ENCODE measurements at regions not wholly inside any gene's neighbourhood (a gene's known extent, or its start where the extent isn't known, plus 50 kb on each side); places are given as distances from the start of the nearest gene placed in this dataset.
"Not testable (repeated sequence)": the region's sequence is repeated elsewhere in the genome, so short reads cannot be mapped to it uniquely, and the experiment has no call there.

DNA sequence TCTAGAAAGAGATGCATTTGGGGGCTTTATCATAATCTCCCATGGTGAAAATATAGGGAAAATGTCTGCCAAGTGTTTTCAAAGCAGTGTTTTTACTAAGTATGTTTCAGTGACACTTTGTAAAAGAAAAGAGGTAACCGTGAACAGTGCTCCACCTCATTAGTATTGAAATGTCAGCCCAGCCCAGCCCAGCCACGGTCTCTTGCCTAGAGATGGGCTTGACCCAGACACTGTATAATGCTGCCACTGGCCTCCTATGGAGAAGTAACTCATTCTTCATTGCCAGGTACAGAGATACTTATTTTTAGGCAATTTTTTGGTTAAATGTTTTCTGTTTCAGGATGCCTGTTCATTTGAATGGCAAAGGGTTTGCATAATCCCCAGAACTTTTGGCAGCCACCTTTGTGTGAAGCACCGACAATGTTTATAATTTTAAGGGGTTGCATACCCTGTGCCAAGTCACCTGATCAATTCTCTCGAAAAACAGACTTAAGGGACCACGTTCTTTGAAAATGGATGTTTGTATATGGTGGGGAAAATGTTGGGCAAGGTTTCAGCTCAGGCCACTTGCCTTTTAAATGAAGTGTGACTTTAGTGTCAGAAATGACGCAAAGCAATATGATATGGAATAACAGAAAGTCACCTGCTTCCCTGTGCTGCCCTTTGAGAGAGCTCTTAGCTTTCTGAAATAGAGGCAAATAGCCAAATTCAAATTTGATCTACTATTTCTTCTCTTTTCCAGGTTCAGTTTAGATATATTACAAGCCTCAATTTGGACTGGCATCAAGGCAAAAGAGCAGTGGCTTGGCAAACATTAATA lies 314.5 kb upstream of the RGPD4 start:
- TF ChIP-seq, protein P1, sequence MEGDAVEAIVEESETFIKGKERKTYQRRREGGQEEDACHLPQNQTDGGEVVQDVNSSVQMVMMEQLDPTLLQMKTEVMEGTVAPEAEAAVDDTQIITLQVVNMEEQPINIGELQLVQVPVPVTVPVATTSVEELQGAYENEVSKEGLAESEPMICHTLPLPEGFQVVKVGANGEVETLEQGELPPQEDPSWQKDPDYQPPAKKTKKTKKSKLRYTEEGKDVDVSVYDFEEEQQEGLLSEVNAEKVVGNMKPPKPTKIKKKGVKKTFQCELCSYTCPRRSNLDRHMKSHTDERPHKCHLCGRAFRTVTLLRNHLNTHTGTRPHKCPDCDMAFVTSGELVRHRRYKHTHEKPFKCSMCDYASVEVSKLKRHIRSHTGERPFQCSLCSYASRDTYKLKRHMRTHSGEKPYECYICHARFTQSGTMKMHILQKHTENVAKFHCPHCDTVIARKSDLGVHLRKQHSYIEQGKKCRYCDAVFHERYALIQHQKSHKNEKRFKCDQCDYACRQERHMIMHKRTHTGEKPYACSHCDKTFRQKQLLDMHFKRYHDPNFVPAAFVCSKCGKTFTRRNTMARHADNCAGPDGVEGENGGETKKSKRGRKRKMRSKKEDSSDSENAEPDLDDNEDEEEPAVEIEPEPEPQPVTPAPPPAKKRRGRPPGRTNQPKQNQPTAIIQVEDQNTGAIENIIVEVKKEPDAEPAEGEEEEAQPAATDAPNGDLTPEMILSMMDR (IDR thresholded peaks at IDR 0.05; ENCODE audit: borderline replicate concordance, insufficient read depth, low read depth, low read length) = no peak
- H3K4me3 ChIP-seq (ENCODE audit: low read depth, low read length) = no peak overlapping the region

DNA sequence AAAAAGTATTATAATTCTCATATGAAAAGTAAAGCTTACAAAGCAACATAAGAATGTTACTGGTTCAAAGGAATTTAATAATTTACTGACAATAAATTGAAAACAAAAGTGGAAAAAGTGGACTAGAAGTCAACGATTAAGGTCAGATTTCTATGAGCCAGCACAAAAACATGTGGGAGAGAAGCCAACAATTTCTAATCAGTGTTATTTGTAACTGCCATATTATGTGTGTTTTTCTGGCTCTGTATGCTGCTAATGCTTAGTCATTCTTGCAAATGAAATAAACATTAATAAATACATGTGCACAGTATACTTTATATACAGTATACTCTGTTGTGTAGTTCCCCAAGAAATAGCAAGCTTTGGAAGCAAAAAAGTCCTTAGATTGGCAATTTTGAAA lies 301.3 kb upstream of the RGPD4 start:
- H3K4me3 ChIP-seq (ENCODE audit: low read depth, low read length) = no peak overlapping the region
- TF ChIP-seq, protein P1 (IDR thresholded peaks at IDR 0.05; ENCODE audit: borderline replicate concordance, insufficient read depth, low read depth, low read length) = no peak

DNA sequence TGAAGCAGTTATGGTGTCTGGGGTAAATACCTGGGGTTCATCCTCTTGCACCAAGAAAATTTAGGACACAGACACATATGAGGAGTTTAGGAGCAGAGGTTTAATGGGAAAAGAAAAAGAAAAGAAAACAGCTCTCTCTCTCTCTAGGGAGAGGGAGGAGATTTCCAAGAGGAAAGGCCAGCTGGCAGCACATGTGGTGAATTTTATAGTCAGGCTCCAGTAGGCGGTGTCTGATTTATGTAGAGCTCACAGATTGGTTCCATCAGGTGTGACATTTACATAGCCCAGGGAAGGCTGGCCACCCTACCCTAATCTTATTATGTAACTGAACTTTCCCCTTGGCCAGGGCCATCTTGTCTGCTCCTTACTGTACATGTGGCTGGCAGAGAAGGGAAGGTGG lies 297.5 kb upstream of the RGPD4 start:
- H3K4me3 ChIP-seq (ENCODE audit: low read depth, low read length) = no peak overlapping the region
- TF ChIP-seq, protein P1 (IDR thresholded peaks at IDR 0.05; ENCODE audit: borderline replicate concordance, insufficient read depth, low read depth, low read length) = no peak

DNA sequence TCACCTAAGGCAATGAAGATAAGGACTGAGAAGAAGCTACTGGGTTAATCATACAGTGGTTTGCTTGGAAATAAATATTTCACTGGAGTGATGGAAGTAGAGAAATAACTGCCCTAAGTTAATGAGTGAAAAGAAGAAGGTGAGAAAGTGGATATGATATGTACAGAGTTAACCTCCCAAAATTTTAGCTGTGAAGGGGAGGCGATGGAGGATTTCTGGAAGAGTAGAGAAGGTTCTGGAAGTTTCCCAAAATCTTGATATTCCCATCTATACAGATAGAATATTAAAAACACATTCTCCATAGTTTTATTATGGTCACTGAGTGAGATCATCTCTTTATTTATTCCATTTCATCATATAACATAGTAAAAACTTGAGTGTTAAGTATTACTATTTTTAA lies 296.6 kb upstream of the RGPD4 start:
- H3K4me3 ChIP-seq (ENCODE audit: low read depth, low read length) = no peak overlapping the region
- TF ChIP-seq, protein P1 (IDR thresholded peaks at IDR 0.05; ENCODE audit: borderline replicate concordance, insufficient read depth, low read depth, low read length) = no peak

DNA sequence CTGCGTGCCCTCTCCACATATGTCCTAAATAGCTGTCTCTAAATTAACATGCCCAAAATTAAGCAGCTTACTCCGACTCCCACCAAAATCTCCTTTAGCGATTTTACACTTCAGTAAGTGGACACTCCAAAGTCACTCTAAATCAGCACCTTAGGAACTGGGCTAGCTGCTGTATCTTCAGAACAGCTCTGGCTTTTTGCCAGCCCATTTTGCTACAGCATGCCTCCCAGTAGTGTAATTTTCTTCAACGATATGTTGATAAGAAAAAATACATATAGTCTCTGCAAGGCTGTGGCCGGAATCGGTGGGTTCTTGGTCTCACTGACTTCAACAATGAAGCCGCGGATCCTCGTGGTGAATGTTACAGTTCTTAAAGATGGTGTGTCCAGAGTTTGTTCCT lies 291.8 kb upstream of the RGPD4 start:
- TF ChIP-seq, protein P1 (IDR thresholded peaks at IDR 0.05; ENCODE audit: borderline replicate concordance, insufficient read depth, low read depth, low read length) = no peak
- H3K4me3 ChIP-seq (ENCODE audit: low read depth, low read length) = no peak overlapping the region

DNA sequence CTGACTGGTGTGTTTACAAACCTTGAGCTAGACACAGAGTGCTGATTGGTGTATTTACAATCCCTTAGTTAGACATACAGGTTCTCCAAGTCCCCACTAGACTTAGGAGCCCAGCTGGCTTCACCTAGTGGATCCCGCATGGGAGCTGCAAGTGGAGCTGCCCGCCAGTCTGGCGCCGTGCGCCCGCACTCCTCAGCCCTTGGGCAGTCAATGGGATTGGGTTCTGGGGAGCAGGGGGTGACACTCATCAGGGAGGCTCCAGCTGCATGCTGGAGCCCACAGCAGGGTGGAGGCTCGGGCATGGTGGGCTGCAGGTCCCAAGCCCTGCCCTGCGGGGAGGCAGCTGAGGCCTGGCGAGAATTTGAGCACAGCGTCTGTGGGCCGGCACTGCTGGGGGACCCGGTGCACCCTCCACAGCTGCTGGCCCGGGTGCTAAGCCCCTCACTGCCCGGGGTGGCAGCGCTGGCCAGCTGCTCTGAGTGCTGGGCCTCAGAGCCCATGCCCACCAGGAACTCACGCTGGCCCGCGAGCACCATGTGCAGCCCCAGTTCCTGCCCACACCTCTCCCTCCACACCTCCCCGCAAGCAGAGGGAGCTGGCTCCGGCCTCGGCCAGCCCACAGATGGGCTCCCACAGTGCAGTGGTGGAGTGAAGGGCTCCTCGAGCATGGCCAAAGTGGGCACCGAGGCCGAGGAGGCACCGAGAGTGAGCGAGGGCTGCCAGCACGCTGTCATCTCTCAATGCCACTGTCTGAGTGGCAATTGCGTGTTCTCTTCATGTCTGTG lies 290.6 kb upstream of the RGPD4 start:
- H3K4me3 ChIP-seq (ENCODE audit: low read depth, low read length) = not testable (repeated sequence)

DNA sequence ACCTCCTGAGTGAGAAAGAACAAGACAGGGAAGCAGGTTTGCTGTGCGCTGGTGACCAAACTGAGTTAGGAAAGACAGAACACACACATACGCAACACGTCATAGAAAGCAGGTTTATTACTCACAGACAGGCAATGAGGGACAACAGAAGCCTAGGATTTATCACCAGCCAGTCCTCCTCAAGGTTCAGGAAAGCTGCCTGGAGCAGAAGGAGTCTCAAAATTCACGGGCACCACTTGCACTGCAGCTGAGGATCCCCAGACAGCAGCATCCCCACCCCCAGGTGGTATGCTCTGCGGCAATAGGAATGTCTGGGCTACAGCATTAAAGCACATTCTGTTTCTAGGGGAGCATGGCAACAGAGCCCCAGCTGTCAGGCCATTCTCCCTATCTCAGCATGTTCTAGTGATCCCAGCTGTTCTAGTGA lies 284.4 kb upstream of the RGPD4 start:
- no peak overlapping the region for H3K4me3 ChIP-seq (ENCODE audit: low read depth, low read length)
- TF ChIP-seq, protein P1 (IDR thresholded peaks at IDR 0.05; ENCODE audit: borderline replicate concordance, insufficient read depth, low read depth, low read length) = no peak

Data from GM12875 (cell line).